IMR-90 (cell line): ENCODE measurements at regions not wholly inside any gene's neighbourhood (a gene's known extent, or its start where the extent isn't known, plus 50 kb on each side); places are given as distances from the start of the nearest gene placed in this dataset.

ENCODE experiments used
- ATAC-seq: fragments of 200-7000 bp; cut with Tn5 transposase; 2 replicates; pipeline ENCODE4 v1.9.1; 2020; ENCODE audit warnings: low read depth, mild to moderate bottlenecking, moderate library complexity
- BruUV-seq: library from RNA; stranded (reverse); fragments of 400-500 nt; replicated peaks from 2 replicates; lab custom pipeline; 2021; lab: Mats Ljungman, UMichigan
- CTCF ChIA-PET: fragments of 300-600 bp; formaldehyde crosslinking; extraction: SDS; loops from one replicate; lab custom pipeline; 2021; ENCODE audit warnings: antibody characterized with exemption; lab: Yijun Ruan, JAX
- POLR2A ChIA-PET: fragments of 300-600 bp; sonication (Branson Sonifier 250); formaldehyde crosslinking; loops from one replicate; lab custom pipeline; 2022; ENCODE audit warnings: antibody characterized with exemption; ENCODE audit not compliant: unreplicated experiment; lab: Charles Lee
- DNase-seq: peaks from one replicate; pipeline ENCODE4 v3.0.0; 2013
- H2AFZ ChIP-seq: replicated peaks from 2 replicates; pipeline ENCODE3; 2013; ENCODE audit warnings: low read length, mild to moderate bottlenecking; ENCODE audit not compliant: poor library complexity
- H2AK5ac ChIP-seq: 2 replicates; pipeline ENCODE4 v1.6.1; 2013; ENCODE audit warnings: low read depth, low read length, inconsistent platforms
- H2AK9ac ChIP-seq: replicated peaks from 2 replicates; pipeline ENCODE3; 2013; ENCODE audit warnings: mild to moderate bottlenecking, low read depth, low read length, moderate library complexity; ENCODE audit not compliant: poor library complexity
- H2BK120ac ChIP-seq: 2 replicates; pipeline ENCODE4 v1.6.1; 2013; ENCODE audit warnings: low read depth, low read length, inconsistent platforms
- H2BK15ac ChIP-seq: 3 replicates; pipeline ENCODE4 v1.6.1; 2013; ENCODE audit warnings: low read depth, low read length, inconsistent platforms
- H2BK20ac ChIP-seq: 2 replicates; pipeline ENCODE4 v1.6.1; 2013; ENCODE audit warnings: low read depth, mild to moderate bottlenecking, inconsistent platforms, low read length, moderate library complexity
- H2BK5ac ChIP-seq: 2 replicates; pipeline ENCODE4 v1.6.1; 2013; ENCODE audit warnings: mild to moderate bottlenecking, low read depth, low read length, inconsistent platforms; ENCODE audit not compliant: poor library complexity, severe bottlenecking
- H3K14ac ChIP-seq: replicated peaks from 2 replicates; pipeline ENCODE4 v1.6.1; 2013; ENCODE audit warnings: low read depth, low read length, inconsistent platforms
- H3K18ac ChIP-seq: 2 replicates; pipeline ENCODE4 v1.6.1; 2013; ENCODE audit warnings: low read depth, low read length, control low read depth
- H3K23ac ChIP-seq: 2 replicates; pipeline ENCODE4 v1.6.1; 2013; ENCODE audit warnings: low read depth, low read length, inconsistent platforms
- H3K27ac ChIP-seq: 2 replicates; pipeline ENCODE4 v1.5.1; 2013; ENCODE audit warnings: mild to moderate bottlenecking, control low read depth, low read length; ENCODE audit not compliant: insufficient read depth
- H3K27me3 ChIP-seq: 2 replicates; pipeline ENCODE4 v1.6.1; 2013; ENCODE audit warnings: low read length; ENCODE audit not compliant: control insufficient read depth, insufficient read depth
- H3K36me3 ChIP-seq: 2 replicates; pipeline ENCODE4 v1.6.1; 2013; ENCODE audit warnings: low read length, mixed read lengths; ENCODE audit not compliant: control insufficient read depth, insufficient read depth
- H3K4ac ChIP-seq: 2 replicates; pipeline ENCODE4 v1.6.1; 2013; ENCODE audit warnings: low read depth, low read length, inconsistent platforms
- H3K4me1 ChIP-seq: 2 replicates; pipeline ENCODE4 v1.6.1; 2013; ENCODE audit warnings: low read length, mixed read lengths; ENCODE audit not compliant: control insufficient read depth, insufficient read depth
- H3K4me2 ChIP-seq: 2 replicates; pipeline ENCODE4 v1.6.1; 2013; ENCODE audit warnings: low read depth, mild to moderate bottlenecking, control low read depth, low read length, moderate library complexity
- H3K4me3 ChIP-seq: 2 replicates; pipeline ENCODE4 v1.5.1; 2013; ENCODE audit warnings: low read depth, mild to moderate bottlenecking, control low read depth, low read length, moderate library complexity; ENCODE audit not compliant: insufficient read depth
- H3K56ac ChIP-seq: 2 replicates; pipeline ENCODE4 v1.6.1; 2013; ENCODE audit warnings: low read length, inconsistent platforms; ENCODE audit not compliant: insufficient read depth; ENCODE audit errors: extremely low read depth
- H3K79me1 ChIP-seq, 2 experiments: 2 replicates each; pipeline ENCODE4 v1.6.1; 2013; ENCODE audit warnings: low read length in 2 of 2, inconsistent platforms in 1 of 2, low read depth in 1 of 2
- H3K9ac ChIP-seq: 2 replicates; pipeline ENCODE4 v1.6.1; 2013; ENCODE audit warnings: low read depth, low read length, control low read depth
- H3K9me1 ChIP-seq: 2 replicates; pipeline ENCODE4 v1.6.1; 2013; ENCODE audit warnings: low read length, inconsistent platforms; ENCODE audit not compliant: insufficient read depth
- H3K9me3 ChIP-seq: 2 replicates; pipeline ENCODE4 v1.6.1; 2013; ENCODE audit warnings: low read length; ENCODE audit not compliant: control insufficient read depth, insufficient read depth
- H4K20me1 ChIP-seq: 2 replicates; pipeline ENCODE4 v1.6.1; 2013; ENCODE audit warnings: low read length, inconsistent platforms; ENCODE audit not compliant: insufficient read depth
- H4K5ac ChIP-seq: 2 replicates; pipeline ENCODE4 v1.6.1; 2013; ENCODE audit warnings: mild to moderate bottlenecking, low read depth, low read length, control low read depth
- H4K8ac ChIP-seq, 2 experiments: 2 replicates each; pipeline ENCODE4 v1.6.1; 2013; ENCODE audit warnings: low read depth in 2 of 2, low read length in 2 of 2, control low read depth in 1 of 2, inconsistent platforms in 1 of 2
- H4K91ac ChIP-seq: 2 replicates; pipeline ENCODE4 v1.6.1; 2013; ENCODE audit warnings: low read depth, low read length, inconsistent platforms; ENCODE audit not compliant: insufficient read depth
- BHLHE40 ChIP-seq: fragments of 150-350 bp; IDR thresholded peaks from 2 replicates; pipeline ENCODE4 v1.6.1; 2016; ENCODE audit warnings: mild to moderate bottlenecking, low read depth, low read length
- CEBPB ChIP-seq: IDR thresholded peaks from 2 replicates; pipeline ENCODE4 v1.6.1; 2012; ENCODE audit warnings: low read depth, low read length, improper control_type of control experiment
- CHD1 ChIP-seq: IDR thresholded peaks from 2 replicates; pipeline ENCODE4 v1.6.1; 2012; ENCODE audit warnings: low read depth, low read length, improper control_type of control experiment
- ELK1 ChIP-seq: fragments of 150-350 bp; IDR thresholded peaks from 2 replicates; pipeline ENCODE4 v1.6.1; 2016; ENCODE audit warnings: low read depth, mild to moderate bottlenecking, low read length, moderate library complexity, borderline replicate concordance
- FOS ChIP-seq: fragments of 150-350 bp; IDR thresholded peaks from 2 replicates; pipeline ENCODE4 v1.6.1; 2016; ENCODE audit warnings: low read depth, low read length
- MAFK ChIP-seq: IDR thresholded peaks from 2 replicates; pipeline ENCODE4 v1.6.1; 2012; ENCODE audit warnings: low read depth, low read length, improper control_type of control experiment
- MAZ ChIP-seq: IDR thresholded peaks from 2 replicates; pipeline ENCODE4 v1.6.1; 2012; ENCODE audit warnings: low read depth, mild to moderate bottlenecking, low read length, improper control_type of control experiment, moderate library complexity, borderline replicate concordance
- MXI1 ChIP-seq: IDR thresholded peaks from 2 replicates; pipeline ENCODE4 v1.6.1; 2012; ENCODE audit warnings: low read depth, mild to moderate bottlenecking, low read length, moderate library complexity, borderline replicate concordance
- NFE2L2 ChIP-seq: fragments of 150-350 bp; IDR thresholded peaks from 2 replicates; pipeline ENCODE4 v1.6.1; 2016; ENCODE audit warnings: low read depth, mild to moderate bottlenecking, low read length
- POLR2A ChIP-seq: IDR thresholded peaks from 2 replicates; pipeline ENCODE4 v1.6.1; 2012; ENCODE audit warnings: mild to moderate bottlenecking, low read depth, low read length
- RAD21 ChIP-seq: IDR thresholded peaks from 2 replicates; pipeline ENCODE4 v1.6.1; 2012; ENCODE audit warnings: low read length, improper control_type of control experiment
- RCOR1 ChIP-seq: IDR thresholded peaks from 2 replicates; pipeline ENCODE4 v1.6.1; 2012; ENCODE audit warnings: mild to moderate bottlenecking, low read length, improper control_type of control experiment; ENCODE audit not compliant: insufficient replicate concordance
- RFX5 ChIP-seq: IDR thresholded peaks from 2 replicates; pipeline ENCODE4 v1.8.0; 2012; ENCODE audit warnings: low read depth, mild to moderate bottlenecking, low read length, moderate library complexity
- SMC3 ChIP-seq: fragments of 150-350 bp; IDR thresholded peaks from 2 replicates; pipeline ENCODE4 v1.6.1; 2016; ENCODE audit warnings: low read depth, mild to moderate bottlenecking, antibody characterized with exemption, low read length, moderate library complexity
- WGBS, 2 experiments: methylation state at CpG; one replicate each; pipeline versions ENCODE4 v1.1.5 to v1.1.7; 2013; ENCODE audit warnings: missing lambda C conversion rate in 2 of 2; ENCODE audit not compliant: insufficient read length in 1 of 2; ENCODE audit errors: extremely low coverage in 2 of 2; 5-methylcytosine and 5-hydroxymethylcytosine counted together
- dilution Hi-C: fragments of 300-500 bp; cut with HindIII; formaldehyde crosslinking; loops from one replicate; pipeline ENCODE4 v1.14.3; 2018; ENCODE audit warnings: low sequenced_read_pairs; ENCODE audit not compliant: unreplicated experiment
- in situ Hi-C: fragments of 300-500 bp; cut with MboI; formaldehyde crosslinking; loops from 3 replicates; pipeline ENCODE4 v1.14.3; 2019; ENCODE audit warnings: low sequenced_read_pairs, inconsistent platforms, mixed read lengths
- intact Hi-C: fragments of 100-400 bp; cut with micrococcal nuclease; formaldehyde crosslinking; loops from 2 replicates; pipeline ENCODE4 v1.10.0; 2022
- TF ChIP-seq, protein P1 (sequence below): fragments of 150-350 bp; IDR thresholded peaks from 2 replicates; pipeline ENCODE4 v1.6.1; 2017; ENCODE audit warnings: mild to moderate bottlenecking, antibody characterized with exemption, low read length, low read depth
- TF ChIP-seq, protein P2 (sequence below): conservative IDR thresholded peaks from 2 replicates; pipeline ENCODE4 v1.5.1; 2012; ENCODE audit warnings: mild to moderate bottlenecking, low read depth, low read length, improper control_type of control experiment

DNA sequence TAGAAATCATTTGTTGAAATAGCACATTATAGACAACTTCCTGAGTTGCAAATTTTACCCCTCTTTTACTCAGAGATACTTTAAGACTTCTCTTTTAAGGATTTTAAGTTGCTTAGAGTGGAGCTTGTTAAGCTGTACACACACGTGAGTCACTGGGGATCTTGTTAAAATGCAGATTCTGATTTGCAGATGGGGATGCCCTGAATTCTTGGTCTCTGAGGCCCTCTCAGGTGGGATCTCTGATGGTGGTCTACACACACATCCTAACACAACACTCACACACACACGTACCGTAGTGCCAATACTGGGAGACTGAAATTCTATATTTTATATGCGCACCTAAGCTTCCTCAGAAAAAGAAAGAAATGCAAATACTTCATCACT, 788.3 kb downstream of the UQCRFS1 start:
- Histone ChIP-seq H3K9me1 (no peaks in the 10 kb centered on the region), H3K27ac (no peak overlapping the region), H3K14ac (no peak overlapping the region), H3K18ac (no peak overlapping the region), H4K8ac (no peak overlapping the region), H4K5ac (no peak overlapping the region), H3K56ac (no peak overlapping the region), H3K27me3 (no peaks in the 10 kb centered on the region), H2AK9ac (no peak overlapping the region), H2AK5ac (no peak overlapping the region), H3K4ac (no peak overlapping the region), H4K20me1 (no peaks in the 10 kb centered on the region), H2BK120ac (no peak overlapping the region), H4K91ac (no peak overlapping the region), H3K79me1 (no peaks in the 10 kb centered on the region), H2AFZ (no peak overlapping the region), H3K4me1 (no peaks in the 10 kb centered on the region), H3K36me3 (no peaks in the 10 kb centered on the region), H2BK5ac (no peak overlapping the region), H3K9me3 (peaks cover 29% of the 10 kb centered on the region), H3K4me3 (no peak overlapping the region), H3K4me2 (no peak overlapping the region), H2BK15ac (no peak overlapping the region), H3K23ac (no peak overlapping the region), H2BK20ac (no peak overlapping the region), H3K9ac (no peak overlapping the region)
- TF ChIP-seq, protein P1, sequence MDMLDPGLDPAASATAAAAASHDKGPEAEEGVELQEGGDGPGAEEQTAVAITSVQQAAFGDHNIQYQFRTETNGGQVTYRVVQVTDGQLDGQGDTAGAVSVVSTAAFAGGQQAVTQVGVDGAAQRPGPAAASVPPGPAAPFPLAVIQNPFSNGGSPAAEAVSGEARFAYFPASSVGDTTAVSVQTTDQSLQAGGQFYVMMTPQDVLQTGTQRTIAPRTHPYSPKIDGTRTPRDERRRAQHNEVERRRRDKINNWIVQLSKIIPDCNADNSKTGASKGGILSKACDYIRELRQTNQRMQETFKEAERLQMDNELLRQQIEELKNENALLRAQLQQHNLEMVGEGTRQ = no peak
- TF ChIP-seq RFX5 = no peak
- no peak for TF ChIP-seq MXI1
- no peak for TF ChIP-seq RCOR1
- TF ChIP-seq CEBPB = no peak
- no peak for TF ChIP-seq ELK1
- TF ChIP-seq POLR2A = no peak
- TF ChIP-seq BHLHE40 = no peak
- TF ChIP-seq NFE2L2 = no peak
- no peak for TF ChIP-seq FOS
- TF ChIP-seq MAFK = no peak
- TF ChIP-seq SMC3 = no peak
- TF ChIP-seq MAZ = no peak
- TF ChIP-seq, protein P2, sequence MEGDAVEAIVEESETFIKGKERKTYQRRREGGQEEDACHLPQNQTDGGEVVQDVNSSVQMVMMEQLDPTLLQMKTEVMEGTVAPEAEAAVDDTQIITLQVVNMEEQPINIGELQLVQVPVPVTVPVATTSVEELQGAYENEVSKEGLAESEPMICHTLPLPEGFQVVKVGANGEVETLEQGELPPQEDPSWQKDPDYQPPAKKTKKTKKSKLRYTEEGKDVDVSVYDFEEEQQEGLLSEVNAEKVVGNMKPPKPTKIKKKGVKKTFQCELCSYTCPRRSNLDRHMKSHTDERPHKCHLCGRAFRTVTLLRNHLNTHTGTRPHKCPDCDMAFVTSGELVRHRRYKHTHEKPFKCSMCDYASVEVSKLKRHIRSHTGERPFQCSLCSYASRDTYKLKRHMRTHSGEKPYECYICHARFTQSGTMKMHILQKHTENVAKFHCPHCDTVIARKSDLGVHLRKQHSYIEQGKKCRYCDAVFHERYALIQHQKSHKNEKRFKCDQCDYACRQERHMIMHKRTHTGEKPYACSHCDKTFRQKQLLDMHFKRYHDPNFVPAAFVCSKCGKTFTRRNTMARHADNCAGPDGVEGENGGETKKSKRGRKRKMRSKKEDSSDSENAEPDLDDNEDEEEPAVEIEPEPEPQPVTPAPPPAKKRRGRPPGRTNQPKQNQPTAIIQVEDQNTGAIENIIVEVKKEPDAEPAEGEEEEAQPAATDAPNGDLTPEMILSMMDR = no peak
- TF ChIP-seq RAD21 = no peak
- no peak for TF ChIP-seq CHD1
- intact Hi-C loops = no loop called here
- no CpG with 5 or more reads among the region's 4 CpGs for WGBS, 2 experiments
- dilution Hi-C loops = no loop called here
- ChIA-PET CTCF (no interaction called here), POLR2A (no interaction called here)
- no TSS peak for BruUV-seq
- DNase-seq = no peak
- no peak for ATAC-seq
- in situ Hi-C loops = no loop called here
